NCI-H2029 (cell line): ENCODE measurements at regions not wholly inside any gene's neighbourhood (a gene's known extent, or its start where the extent isn't known, plus 50 kb on each side); places are given as distances from the start of the nearest gene placed in this dataset.

Source experiments
- DNase-seq: peaks from one replicate; lab custom pipeline; 2025; lab: John Stamatoyannopoulos, UW

GRCh38 chr10:123574109-123574698, 92.0 kb upstream of the GPR26 start:
- no peak for DNase-seq

- DNase-seq: no peak
These were observed 91.0 kb upstream of the GPR26 start for GRCh38 chr10:123575105-123575504.

DNA sequence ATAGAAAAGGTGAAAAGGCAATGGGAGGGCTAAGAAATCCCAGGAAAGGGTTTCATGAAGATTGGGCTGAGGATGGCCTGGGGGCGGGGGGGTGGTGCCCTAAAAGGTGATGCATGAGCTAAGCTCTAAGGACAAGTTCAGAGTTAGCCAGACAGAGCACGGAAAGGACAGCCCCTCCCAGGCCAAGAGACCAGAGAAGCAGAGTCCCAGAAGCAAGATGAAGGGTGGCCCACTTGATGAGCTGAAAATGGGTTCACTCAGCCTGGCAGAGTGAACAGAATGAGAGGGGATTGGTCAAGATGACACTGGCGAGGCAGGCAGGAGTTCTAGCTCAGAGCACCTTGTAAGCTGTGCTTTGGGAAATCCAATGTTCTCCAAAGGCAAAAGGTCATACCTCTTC, 89.4 kb upstream of the GPR26 start:
- no peak for DNase-seq

GRCh38 chr10:123577921-123578461, 88.2 kb upstream of the GPR26 start:
- DNase-seq: no peak

DNA sequence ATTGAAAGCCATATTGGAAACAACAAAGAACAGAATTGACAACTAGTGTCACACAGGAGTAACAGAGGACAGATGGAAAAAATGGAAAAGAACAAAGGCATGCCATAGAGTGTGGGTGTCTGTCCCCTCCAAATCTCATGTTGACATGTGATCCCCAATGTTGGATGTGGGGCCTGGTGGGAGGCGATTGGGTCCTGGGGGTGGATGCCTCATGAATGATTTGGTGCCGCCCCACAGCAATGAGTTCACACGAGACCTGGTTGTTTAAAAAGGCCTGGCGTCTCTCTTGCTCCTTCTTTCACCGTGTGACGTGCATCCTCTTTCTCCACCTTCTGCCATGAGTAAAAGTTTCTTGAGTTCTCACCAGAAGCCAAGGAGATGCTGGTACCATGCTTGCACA, 87.4 kb upstream of the GPR26 start:
- no peak for DNase-seq

- no peak for DNase-seq
These were observed 86.5 kb upstream of the GPR26 start for GRCh38 chr10:123579675-123580074.

- no peak for DNase-seq
These were observed 85.7 kb upstream of the GPR26 start for GRCh38 chr10:123580426-123580825.

GRCh38 chr10:123581656-123582055, 84.5 kb upstream of the GPR26 start:
- no peak for DNase-seq

DNA sequence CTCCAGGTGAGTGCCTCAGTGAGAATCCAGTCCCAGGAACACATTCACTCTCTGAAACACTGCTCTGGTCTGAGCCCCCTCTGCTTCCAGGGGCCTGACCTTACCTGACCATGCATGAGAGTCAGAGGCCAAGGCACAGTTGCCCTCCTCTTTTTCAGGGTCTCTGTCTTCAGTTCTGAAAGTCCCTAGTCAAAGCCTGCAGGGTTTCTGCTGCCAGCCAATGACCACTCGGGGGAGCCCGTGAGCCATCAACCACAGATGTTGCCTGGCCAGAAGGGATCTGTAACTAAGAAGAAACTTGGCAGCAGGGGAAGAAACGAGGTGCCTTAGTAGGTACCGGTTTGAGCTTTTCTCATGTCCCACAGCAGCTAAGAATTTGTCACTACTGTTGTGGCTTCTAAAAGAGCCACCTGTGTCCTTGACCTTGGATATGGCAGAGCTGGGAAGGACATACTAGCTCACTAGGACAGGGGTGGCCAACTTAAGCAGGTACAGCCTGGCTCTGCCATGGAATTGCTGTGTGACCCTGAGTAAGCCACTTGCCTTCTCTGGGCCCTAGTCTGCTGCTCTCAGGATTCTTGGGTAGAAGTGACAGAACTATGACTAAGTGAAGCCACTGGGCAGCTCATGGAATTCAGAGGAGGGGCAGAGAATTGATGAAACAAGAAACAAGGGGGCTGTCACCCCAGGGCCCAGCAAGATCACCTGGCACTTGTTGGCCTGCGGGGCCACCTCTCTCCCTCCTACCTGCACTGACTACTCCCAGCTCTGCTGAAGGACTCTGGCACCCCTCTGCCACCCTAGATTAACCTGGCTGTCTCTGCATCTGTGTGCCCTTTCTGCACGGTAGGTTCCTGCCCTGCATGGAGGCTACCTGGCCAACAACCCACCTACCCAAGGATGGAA, 83.8 kb upstream of the GPR26 start:
- no peak for DNase-seq

GRCh38 chr10:123583639-123584418, 82.3 kb upstream of the GPR26 start:
- DNase-seq: peak; percentile 59

GRCh38 chr10:123584419-123584775, 81.8 kb upstream of the GPR26 start:
- DNase-seq: no peak

GRCh38 chr10:123585477-123586445, 80.4 kb upstream of the GPR26 start:
- no peak for DNase-seq

- DNase-seq: no peak
These were observed 79.0 kb upstream of the GPR26 start for GRCh38 chr10:123587110-123587509.

DNA sequence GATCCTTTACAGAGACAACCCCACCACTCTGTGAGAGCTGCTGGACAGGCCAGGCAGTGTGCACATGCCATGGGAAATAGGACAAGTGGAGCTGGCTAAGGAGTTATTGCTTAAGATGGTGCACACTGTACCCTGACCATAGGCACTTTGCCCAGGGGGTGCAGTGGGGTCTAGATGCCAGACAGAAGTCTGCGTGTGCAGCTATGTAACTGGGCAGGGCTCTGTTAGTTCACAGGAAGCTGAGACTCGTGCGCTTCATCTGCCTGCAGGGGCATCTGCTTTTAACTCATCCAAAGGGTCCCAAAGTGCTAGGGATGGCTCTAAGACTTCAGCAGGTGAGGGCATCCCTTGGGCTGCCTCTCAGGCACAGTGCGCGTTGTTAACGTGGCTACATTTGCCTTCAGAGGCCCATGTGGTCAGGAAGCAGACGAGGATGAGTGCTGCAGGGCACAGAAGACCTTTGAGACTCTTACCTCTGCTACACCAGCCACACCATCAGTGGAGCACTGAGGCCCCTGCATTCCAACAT, 77.7 kb upstream of the GPR26 start:
- no peak for DNase-seq

- no peak for DNase-seq
These were observed 70.5 kb upstream of the GPR26 start for GRCh38 chr10:123595661-123596060.

- DNase-seq: no peak
These were observed 68.5 kb upstream of the GPR26 start for GRCh38 chr10:123597676-123598075.

DNA sequence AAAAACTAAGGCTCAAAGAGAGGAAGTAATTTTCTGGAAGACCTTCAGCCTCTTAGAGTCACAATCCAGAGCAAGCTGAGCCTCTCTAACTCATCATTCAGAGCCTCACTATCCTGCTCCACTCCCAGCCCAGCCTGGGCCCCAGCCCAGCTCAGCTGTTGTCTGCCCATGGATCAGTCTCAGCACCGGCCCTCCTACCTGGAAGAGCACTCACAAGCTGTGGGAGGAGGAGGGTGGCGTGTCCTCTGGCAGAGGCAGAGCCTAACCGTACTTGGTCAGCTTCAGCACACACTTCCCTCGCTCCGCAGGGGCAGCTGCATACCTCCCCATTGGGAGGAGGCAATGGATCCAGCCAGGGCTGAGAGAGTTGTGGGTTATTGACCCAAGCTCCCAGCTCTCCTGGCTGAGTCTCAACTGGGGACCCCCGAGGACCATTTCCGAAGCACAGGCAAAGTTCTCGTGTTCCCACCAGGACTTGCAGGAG, 66.7 kb upstream of the GPR26 start:
- no peak for DNase-seq

GRCh38 chr10:123600177-123600576, 66.0 kb upstream of the GPR26 start:
- DNase-seq: no peak

DNA sequence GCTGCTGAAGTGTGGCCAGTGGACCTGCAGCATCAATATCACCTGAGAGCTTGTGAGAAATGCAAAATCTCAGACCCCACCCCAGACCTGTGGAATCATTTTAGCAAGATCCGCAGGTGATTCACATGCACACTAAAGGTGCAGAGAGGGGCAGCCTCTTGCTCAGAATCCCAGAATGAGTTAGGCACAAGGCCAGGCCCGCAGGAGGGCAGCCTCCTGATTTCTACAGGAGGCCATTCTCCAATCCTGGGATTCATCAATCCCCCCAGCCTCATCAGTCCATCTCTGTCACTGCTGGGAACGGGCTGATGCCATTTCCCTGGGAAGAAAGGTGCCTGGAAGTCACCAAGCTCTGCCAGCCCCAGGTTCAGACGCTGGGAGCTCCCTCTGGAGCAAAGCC, 63.0 kb upstream of the GPR26 start:
- no peak for DNase-seq

- DNase-seq: no peak
These were observed 61.6 kb upstream of the GPR26 start for GRCh38 chr10:123604506-123604905.

- no peak for DNase-seq
These were observed 60.1 kb upstream of the GPR26 start for GRCh38 chr10:123606006-123606405.
